Chondrocyte (in vitro differentiated cells): ENCODE measurements at regions not wholly inside any gene's neighbourhood (a gene's known extent, or its start where the extent isn't known, plus 50 kb on each side); places are given as distances from the start of the nearest gene placed in this dataset.

Source experiments
- DNase-seq: peaks from one replicate; pipeline ENCODE4 v3.0.0; 2021; ENCODE audit warnings: mixed read lengths, low spot score
- H3K27ac Mint-ChIP-seq: one replicate; pipeline ENCODE4 v1.8.0; 2021; ENCODE audit warnings: mild to moderate bottlenecking, moderate library complexity, mixed read lengths; ENCODE audit not compliant: unreplicated experiment
- H3K27me3 Mint-ChIP-seq: 2 replicates; pipeline ENCODE4 v1.8.0; 2021; ENCODE audit warnings: low read depth, mixed read lengths
- H3K36me3 Mint-ChIP-seq: 2 replicates; pipeline ENCODE4 v1.8.0; 2021; ENCODE audit warnings: low read depth, mixed read lengths
- H3K4me1 Mint-ChIP-seq: 2 replicates; pipeline ENCODE4 v1.8.0; 2021; ENCODE audit warnings: low read depth, mild to moderate bottlenecking, mixed read lengths
- H3K4me3 Mint-ChIP-seq: one replicate; pipeline ENCODE4 v1.8.0; 2021; ENCODE audit warnings: mild to moderate bottlenecking, moderate library complexity, mixed read lengths; ENCODE audit not compliant: unreplicated experiment
- H3K9me3 Mint-ChIP-seq: 2 replicates; pipeline ENCODE4 v1.8.0; 2021; ENCODE audit warnings: low read depth, mixed read lengths
- CTCF ChIP-seq: fragments of 200-600 bp; sonication (generic); IDR thresholded peaks from 2 replicates; pipeline ENCODE4 v1.5.0; 2021; ENCODE audit warnings: antibody characterized with exemption, mild to moderate bottlenecking, moderate library complexity

- Mint-ChIP-seq H3K4me3 (no peak overlapping the region), H3K9me3 (peaks cover 9% of the 10 kb centered on the region), H3K27me3 (no peaks in the 10 kb centered on the region), H3K36me3 (no peaks in the 10 kb centered on the region), H3K4me1 (peaks cover 15% of the 10 kb centered on the region), H3K27ac (no peak overlapping the region)
- DNase-seq = no peak
- no peak for TF ChIP-seq CTCF
Measured at GRCh38 chr3:161893972-161894371, 397.4 kb downstream of the OTOL1 start.

- no peaks in the 10 kb centered on the region for H3K36me3 Mint-ChIP-seq
- no peaks in the 10 kb centered on the region for H3K27me3 Mint-ChIP-seq
- H3K4me3 Mint-ChIP-seq = no peak overlapping the region
- peaks cover 9% of the 10 kb centered on the region for H3K9me3 Mint-ChIP-seq
- H3K4me1 Mint-ChIP-seq = peaks cover 15% of the 10 kb centered on the region
- no peak overlapping the region for H3K27ac Mint-ChIP-seq
- DNase-seq = no peak
- no peak for TF ChIP-seq CTCF
Measured at GRCh38 chr3:161894657-161895056, 398.0 kb downstream of the OTOL1 start.

GRCh38 chr3:161905520-161906132, 409.0 kb downstream of the OTOL1 start:
- H3K27me3 Mint-ChIP-seq = no peaks in the 10 kb centered on the region
- H3K4me1 Mint-ChIP-seq = peaks cover 5% of the 10 kb centered on the region
- no peak for TF ChIP-seq CTCF
- no peak overlapping the region for H3K4me3 Mint-ChIP-seq
- H3K36me3 Mint-ChIP-seq = no peaks in the 10 kb centered on the region
- DNase-seq = no peak
- H3K27ac Mint-ChIP-seq = no peak overlapping the region
- no peaks in the 10 kb centered on the region for H3K9me3 Mint-ChIP-seq

- Mint-ChIP-seq H3K27ac (no peak overlapping the region), H3K36me3 (no peaks in the 10 kb centered on the region), H3K4me3 (no peak overlapping the region), H3K4me1 (peaks cover 15% of the 10 kb centered on the region), H3K27me3 (no peaks in the 10 kb centered on the region), H3K9me3 (peaks cover 3% of the 10 kb centered on the region)
- DNase-seq = no peak
- no peak for TF ChIP-seq CTCF
Measured at GRCh38 chr3:161913786-161914389, 417.3 kb downstream of the OTOL1 start.

GRCh38 chr3:161914703-161915417, 418.3 kb downstream of the OTOL1 start:
- Mint-ChIP-seq H3K4me1 (peaks cover 15% of the 10 kb centered on the region), H3K27ac (no peak overlapping the region), H3K4me3 (no peak overlapping the region), H3K27me3 (no peaks in the 10 kb centered on the region), H3K9me3 (peaks cover 11% of the 10 kb centered on the region), H3K36me3 (no peaks in the 10 kb centered on the region)
- peak; percentile 78 for TF ChIP-seq CTCF
- DNase-seq = no peak
